ENCODE measurements at regions not wholly inside any gene's neighbourhood (a gene's known extent, or its start where the extent isn't known, plus 50 kb on each side); places are given as distances from the start of the nearest gene placed in this dataset.

- TF ChIP-seq MAX (IDR thresholded peaks at IDR 0.05) (no peak), RAD21 (IDR thresholded peaks at IDR 0.05; ENCODE audit: low read depth) (no peak), YY1 (IDR thresholded peaks at IDR 0.05; ENCODE audit: low read depth) (no peak), TEAD4 (IDR thresholded peaks at IDR 0.05) (no peak), CEBPB (IDR thresholded peaks at IDR 0.05) (no peak), FOXM1 (IDR thresholded peaks at IDR 0.05; ENCODE audit: borderline replicate concordance, low read depth) (no peak), ZBTB7A (IDR thresholded peaks at IDR 0.05; ENCODE audit: low read depth) (no peak), CREB1 (IDR thresholded peaks at IDR 0.05; ENCODE audit: low read depth) (no peak), TAF1 (IDR thresholded peaks at IDR 0.05; ENCODE audit: low read depth) (no peak)
Observed at GRCh38 chr16:64641343-64641742, 480.5 kb downstream of the CDH11 start.

DNA sequence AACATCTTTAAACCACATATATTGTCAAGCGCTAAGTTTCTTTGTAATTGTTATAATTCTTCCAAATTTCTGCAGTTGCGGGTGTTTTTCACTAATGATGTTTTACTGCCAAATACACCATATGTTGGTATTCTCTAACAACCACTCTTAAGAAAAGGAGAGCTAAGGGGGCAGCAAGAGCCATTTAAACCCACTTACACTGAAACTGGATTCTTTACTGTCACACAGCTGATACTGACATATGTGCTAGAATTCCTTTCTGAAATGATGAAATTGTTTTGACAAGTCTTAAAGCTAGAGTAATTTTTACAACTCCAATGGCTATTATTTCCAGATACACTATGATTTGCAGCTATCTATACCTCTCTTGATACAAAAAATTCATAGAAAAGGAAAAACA, 483.1 kb downstream of the CDH11 start:
- TF ChIP-seq YY1 (IDR thresholded peaks at IDR 0.05; ENCODE audit: low read depth): no peak
- no peak for TF ChIP-seq CREB1 (IDR thresholded peaks at IDR 0.05; ENCODE audit: low read depth)
- TF ChIP-seq RAD21 (IDR thresholded peaks at IDR 0.05; ENCODE audit: low read depth): no peak
- TF ChIP-seq, protein P1, sequence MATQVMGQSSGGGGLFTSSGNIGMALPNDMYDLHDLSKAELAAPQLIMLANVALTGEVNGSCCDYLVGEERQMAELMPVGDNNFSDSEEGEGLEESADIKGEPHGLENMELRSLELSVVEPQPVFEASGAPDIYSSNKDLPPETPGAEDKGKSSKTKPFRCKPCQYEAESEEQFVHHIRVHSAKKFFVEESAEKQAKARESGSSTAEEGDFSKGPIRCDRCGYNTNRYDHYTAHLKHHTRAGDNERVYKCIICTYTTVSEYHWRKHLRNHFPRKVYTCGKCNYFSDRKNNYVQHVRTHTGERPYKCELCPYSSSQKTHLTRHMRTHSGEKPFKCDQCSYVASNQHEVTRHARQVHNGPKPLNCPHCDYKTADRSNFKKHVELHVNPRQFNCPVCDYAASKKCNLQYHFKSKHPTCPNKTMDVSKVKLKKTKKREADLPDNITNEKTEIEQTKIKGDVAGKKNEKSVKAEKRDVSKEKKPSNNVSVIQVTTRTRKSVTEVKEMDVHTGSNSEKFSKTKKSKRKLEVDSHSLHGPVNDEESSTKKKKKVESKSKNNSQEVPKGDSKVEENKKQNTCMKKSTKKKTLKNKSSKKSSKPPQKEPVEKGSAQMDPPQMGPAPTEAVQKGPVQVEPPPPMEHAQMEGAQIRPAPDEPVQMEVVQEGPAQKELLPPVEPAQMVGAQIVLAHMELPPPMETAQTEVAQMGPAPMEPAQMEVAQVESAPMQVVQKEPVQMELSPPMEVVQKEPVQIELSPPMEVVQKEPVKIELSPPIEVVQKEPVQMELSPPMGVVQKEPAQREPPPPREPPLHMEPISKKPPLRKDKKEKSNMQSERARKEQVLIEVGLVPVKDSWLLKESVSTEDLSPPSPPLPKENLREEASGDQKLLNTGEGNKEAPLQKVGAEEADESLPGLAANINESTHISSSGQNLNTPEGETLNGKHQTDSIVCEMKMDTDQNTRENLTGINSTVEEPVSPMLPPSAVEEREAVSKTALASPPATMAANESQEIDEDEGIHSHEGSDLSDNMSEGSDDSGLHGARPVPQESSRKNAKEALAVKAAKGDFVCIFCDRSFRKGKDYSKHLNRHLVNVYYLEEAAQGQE (IDR thresholded peaks at IDR 0.05; ENCODE audit: low read depth): no peak
- TF ChIP-seq CEBPB (IDR thresholded peaks at IDR 0.05): no peak
- no peak for TF ChIP-seq FOXM1 (IDR thresholded peaks at IDR 0.05; ENCODE audit: borderline replicate concordance, low read depth)
- TF ChIP-seq TEAD4 (IDR thresholded peaks at IDR 0.05): no peak
- TF ChIP-seq USF1 (IDR thresholded peaks at IDR 0.05): no peak
- TF ChIP-seq ZBTB7A (IDR thresholded peaks at IDR 0.05; ENCODE audit: low read depth): no peak
- TF ChIP-seq TAF1 (IDR thresholded peaks at IDR 0.05; ENCODE audit: low read depth): no peak
- no peak for TF ChIP-seq NFIC (IDR thresholded peaks at IDR 0.05)
- no peak for TF ChIP-seq EGR1 (IDR thresholded peaks at IDR 0.05)

- TF ChIP-seq CREB1 (IDR thresholded peaks at IDR 0.05; ENCODE audit: low read depth) (no peak), EP300 (IDR thresholded peaks at IDR 0.05; ENCODE audit: borderline replicate concordance) (no peak), USF1 (IDR thresholded peaks at IDR 0.05) (no peak), ZBTB7A (IDR thresholded peaks at IDR 0.05; ENCODE audit: low read depth) (no peak), MAX (IDR thresholded peaks at IDR 0.05) (no peak), EGR1 (IDR thresholded peaks at IDR 0.05) (no peak)
Observed at GRCh38 chr16:64629622-64630021, 492.2 kb downstream of the CDH11 start.

DNA sequence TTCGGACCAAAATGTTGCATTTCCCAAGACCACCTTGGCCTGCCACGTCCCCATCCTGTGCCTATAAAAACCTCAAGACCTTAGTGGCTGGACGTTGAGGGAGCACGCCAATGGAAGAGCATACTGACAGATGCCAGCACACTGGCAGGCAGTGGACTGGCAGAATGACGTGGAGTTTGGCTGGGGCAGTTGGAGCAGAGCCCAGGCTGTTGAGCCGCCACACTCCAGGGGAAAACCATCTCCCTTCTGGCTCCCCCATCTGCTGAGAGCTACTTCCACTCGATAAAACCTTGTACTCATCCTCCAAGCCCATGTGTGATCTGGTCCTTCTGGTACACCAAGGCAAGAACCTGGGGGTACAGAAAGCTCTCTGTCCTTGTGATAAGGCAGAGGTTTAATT, 494.1 kb downstream of the CDH11 start:
- TF ChIP-seq EGR1 (IDR thresholded peaks at IDR 0.05) (no peak), CREB1 (IDR thresholded peaks at IDR 0.05; ENCODE audit: low read depth) (no peak), TAF1 (IDR thresholded peaks at IDR 0.05; ENCODE audit: low read depth) (no peak), TEAD4 (IDR thresholded peaks at IDR 0.05) (no peak)

- TF ChIP-seq RAD21 (IDR thresholded peaks at IDR 0.05; ENCODE audit: low read depth) (no peak), EGR1 (IDR thresholded peaks at IDR 0.05) (no peak), ZBTB7A (IDR thresholded peaks at IDR 0.05; ENCODE audit: low read depth) (no peak), TAF1 (IDR thresholded peaks at IDR 0.05; ENCODE audit: low read depth) (no peak), YY1 (IDR thresholded peaks at IDR 0.05; ENCODE audit: low read depth) (no peak), FOXM1 (IDR thresholded peaks at IDR 0.05; ENCODE audit: borderline replicate concordance, low read depth) (no peak), TEAD4 (IDR thresholded peaks at IDR 0.05) (no peak), USF1 (IDR thresholded peaks at IDR 0.05) (no peak), MAX (IDR thresholded peaks at IDR 0.05) (no peak)
- TF ChIP-seq, protein P1 (IDR thresholded peaks at IDR 0.05; ENCODE audit: low read depth): no peak
Observed at GRCh38 chr16:64627288-64627687, 494.6 kb downstream of the CDH11 start.

- TF ChIP-seq ZBTB7A (IDR thresholded peaks at IDR 0.05; ENCODE audit: low read depth): no peak
- no peak for TF ChIP-seq TEAD4 (IDR thresholded peaks at IDR 0.05)
- TF ChIP-seq CEBPB (IDR thresholded peaks at IDR 0.05): no peak
- TF ChIP-seq TCF12 (IDR thresholded peaks at IDR 0.05; ENCODE audit: low read depth): no peak
- TF ChIP-seq YY1 (IDR thresholded peaks at IDR 0.05; ENCODE audit: low read depth): no peak
- TF ChIP-seq TAF1 (IDR thresholded peaks at IDR 0.05; ENCODE audit: low read depth): no peak
- TF ChIP-seq RAD21 (IDR thresholded peaks at IDR 0.05; ENCODE audit: low read depth): no peak
- TF ChIP-seq EP300 (IDR thresholded peaks at IDR 0.05; ENCODE audit: borderline replicate concordance): no peak
Observed at GRCh38 chr16:64626776-64627175, 495.1 kb downstream of the CDH11 start.
